ENCODE measurements at regions not wholly inside any gene's neighbourhood (a gene's known extent, or its start where the extent isn't known, plus 50 kb on each side); places are given as distances from the start of the nearest gene placed in this dataset.

GRCh38 chr18:39555496-39555895 is 1989.9 kb upstream of the CELF4 start:
- DNase-seq (ENCODE audit: low spot score) (no peak), ATAC-seq (no peak)
- Mint-ChIP-seq H3K27ac (no peak overlapping the region), H3K36me3 (ENCODE audit: low read depth) (no peaks in the 10 kb centered on the region), H3K27me3 (ENCODE audit: insufficient read depth, low read depth, poor library complexity) (no peaks in the 10 kb centered on the region), H3K4me3 (no peak overlapping the region), H3K4me1 (no peaks in the 10 kb centered on the region), H3K9me3 (no peaks in the 10 kb centered on the region)
- Histone ChIP-seq H3F3A (replicated peaks; ENCODE audit: low read depth) (no peaks in the 10 kb centered on the region), H3K4me1 (ENCODE audit: insufficient read depth) (no peaks in the 10 kb centered on the region), H3K36me3 (ENCODE audit: insufficient read depth) (no peaks in the 10 kb centered on the region), H3K27ac (ENCODE audit: low read depth) (no peak overlapping the region), H3K9me2 (ENCODE audit: insufficient read depth) (no peaks in the 10 kb centered on the region; the same call in 1 of the 2 replicates), H2AFZ (no peak overlapping the region), H3K27me3 (ENCODE audit: insufficient read depth) (no peaks in the 10 kb centered on the region), H4K20me1 (replicated peaks; ENCODE audit: insufficient read depth) (no peaks in the 10 kb centered on the region), H3K4me3 (no peak overlapping the region), H3K79me2 (replicated peaks; ENCODE audit: insufficient read depth) (no peaks in the 10 kb centered on the region), H3K4me2 (no peak overlapping the region)
- TF ChIP-seq CTCF (conservative IDR thresholded peaks at IDR 0.05; ENCODE audit: low read depth in 2 of 2) (no peak), STAT1 (IDR thresholded peaks at IDR 0.05; ENCODE audit: unreplicated experiment) (no peak), EZH2phosphoT487 (IDR thresholded peaks at IDR 0.05; ENCODE audit: unreplicated experiment) (no peak), NANOG (IDR thresholded peaks at IDR 0.05; ENCODE audit: borderline replicate concordance) (no peak)

- DNase-seq (ENCODE audit: low spot score): no peak
- Histone ChIP-seq H3K36me3 (ENCODE audit: insufficient read depth) (no peaks in the 10 kb centered on the region), H3K4me2 (no peak overlapping the region), H4K20me1 (replicated peaks; ENCODE audit: insufficient read depth) (no peaks in the 10 kb centered on the region), H3K4me3 (no peak overlapping the region), H3K4me1 (ENCODE audit: insufficient read depth) (no peaks in the 10 kb centered on the region), H3K27ac (ENCODE audit: low read depth) (no peak overlapping the region), H3K27me3 (ENCODE audit: insufficient read depth) (no peaks in the 10 kb centered on the region), H3F3A (replicated peaks; ENCODE audit: low read depth) (no peaks in the 10 kb centered on the region), H2AFZ (no peak overlapping the region), H3K79me2 (replicated peaks; ENCODE audit: insufficient read depth) (no peaks in the 10 kb centered on the region), H3K9me2 (ENCODE audit: insufficient read depth) (no peaks in the 10 kb centered on the region; the same call in 1 of the 2 replicates)
- no peaks in the 10 kb centered on the region for H3K27me3 Mint-ChIP-seq (ENCODE audit: insufficient read depth, low read depth, poor library complexity)
- H3K27ac Mint-ChIP-seq: no peak overlapping the region
- no peak overlapping the region for H3K4me3 Mint-ChIP-seq
- no peak for ATAC-seq
- no peaks in the 10 kb centered on the region for H3K4me1 Mint-ChIP-seq
- no peaks in the 10 kb centered on the region for H3K36me3 Mint-ChIP-seq (ENCODE audit: low read depth)
- H3K9me3 Mint-ChIP-seq: no peaks in the 10 kb centered on the region
- no peak for TF ChIP-seq EZH2 (IDR thresholded peaks at IDR 0.05; ENCODE audit: low read depth, unreplicated experiment)
- TF ChIP-seq ZNF114 (CRISPR knock-in tag; IDR thresholded peaks at IDR 0.05): no peak
- no peak for TF ChIP-seq POLR2AphosphoS5 (IDR thresholded peaks at IDR 0.05; ENCODE audit: low read depth)
- TF ChIP-seq CREB1 (CRISPR knock-in tag; IDR thresholded peaks at IDR 0.05; ENCODE audit: low read depth): no peak
- no peak for TF ChIP-seq CTCF (conservative IDR thresholded peaks at IDR 0.05; ENCODE audit: low read depth in 2 of 2)
- TF ChIP-seq ZNF462 (CRISPR knock-in tag; IDR thresholded peaks at IDR 0.05): no peak
- no peak for TF ChIP-seq EZH2phosphoT487 (IDR thresholded peaks at IDR 0.05; ENCODE audit: unreplicated experiment)
- no peak for TF ChIP-seq NANOG (IDR thresholded peaks at IDR 0.05; ENCODE audit: borderline replicate concordance)
- TF ChIP-seq STAT1 (IDR thresholded peaks at IDR 0.05; ENCODE audit: unreplicated experiment): no peak
These were observed 1985.1 kb upstream of the CELF4 start for GRCh38 chr18:39550701-39551100.

Data from GM23338 (cell line).